ENCODE measurements at regions not wholly inside any gene's neighbourhood (a gene's known extent, or its start where the extent isn't known, plus 50 kb on each side); places are given as distances from the start of the nearest gene placed in this dataset.
A peak's percentile ranks its signal among the peaks of the same experiment; 100 is the strongest.
"Not testable (repeated sequence)": the region's sequence is repeated elsewhere in the genome, so short reads cannot be mapped to it uniquely, and the experiment has no call there.

GRCh38 chr6:167392631-167393316 is 67.9 kb downstream of the TTLL2 start:
- DNase-seq (ENCODE audit: low spot score) = no peak

GRCh38 chr6:167393731-167394130 is 68.8 kb downstream of the TTLL2 start:
- DNase-seq (ENCODE audit: low spot score) = no peak

GRCh38 chr6:167394339-167394738 is 69.5 kb downstream of the TTLL2 start:
- DNase-seq (ENCODE audit: low spot score) = peak; percentile 12

- DNase-seq (ENCODE audit: low spot score) = no peak
Observed at GRCh38 chr6:167394820-167395219, 69.9 kb downstream of the TTLL2 start.

GRCh38 chr6:167396068-167396658 is 71.3 kb downstream of the TTLL2 start:
- DNase-seq (ENCODE audit: low spot score) = no peak

- no peak for DNase-seq (ENCODE audit: low spot score)
Observed at GRCh38 chr6:167396659-167397490, 72.0 kb downstream of the TTLL2 start.

GRCh38 chr6:167397712-167398111 is 72.8 kb downstream of the TTLL2 start:
- no peak for DNase-seq (ENCODE audit: low spot score)

- no peak for DNase-seq (ENCODE audit: low spot score)
Observed at GRCh38 chr6:167398214-167399050, 73.5 kb downstream of the TTLL2 start.

- DNase-seq (ENCODE audit: low spot score) = no peak
Observed at GRCh38 chr6:167399051-167399387, 74.1 kb downstream of the TTLL2 start.

GRCh38 chr6:167399599-167399998 is 74.7 kb downstream of the TTLL2 start:
- no peak for DNase-seq (ENCODE audit: low spot score)

- DNase-seq (ENCODE audit: low spot score) = no peak
Observed at GRCh38 chr6:167400482-167401138, 75.7 kb downstream of the TTLL2 start.

GRCh38 chr6:167401525-167402194 is 76.8 kb downstream of the TTLL2 start:
- no peak for DNase-seq (ENCODE audit: low spot score)

- DNase-seq (ENCODE audit: low spot score) = no peak
Observed at GRCh38 chr6:167402195-167402686, 77.4 kb downstream of the TTLL2 start.

- no peak for DNase-seq (ENCODE audit: low spot score)
Observed at GRCh38 chr6:167403427-167403826, 78.5 kb downstream of the TTLL2 start.

GRCh38 chr6:167404385-167405049 is 79.6 kb downstream of the TTLL2 start:
- DNase-seq (ENCODE audit: low spot score) = no peak

GRCh38 chr6:167405778-167406532 is 81.1 kb downstream of the TTLL2 start:
- no peak for DNase-seq (ENCODE audit: low spot score)

GRCh38 chr6:167406533-167407238 is 81.8 kb downstream of the TTLL2 start:
- DNase-seq (ENCODE audit: low spot score) = not testable (repeated sequence)

- no peak for DNase-seq (ENCODE audit: low spot score)
Observed at GRCh38 chr6:167407239-167408064, 82.6 kb downstream of the TTLL2 start.
